Sigmoid colon (tissue), 6 donors: ENCODE measurements at regions not wholly inside any gene's neighbourhood (a gene's known extent, or its start where the extent isn't known, plus 50 kb on each side); places are given as distances from the start of the nearest gene placed in this dataset.
"Not testable (repeated sequence)": the region's sequence is repeated elsewhere in the genome, so short reads cannot be mapped to it uniquely, and the experiment has no call there.

Source experiments
- DNase-seq: peaks from one replicate; pipeline ENCODE4 v3.0.0-alpha.2; 2019
- H3K27ac ChIP-seq, 4 donors: fragments of 200-600 bp; sonication (generic); one replicate each; pipeline ENCODE4 v1.5.1; 2016 to 2019; ENCODE audit warnings: mild to moderate bottlenecking in 1 of 4
- H3K27me3 ChIP-seq, 3 donors: fragments of 200-600 bp; sonication (generic); one replicate each; pipeline ENCODE4 v1.5.1; 2019; ENCODE audit warnings: mild to moderate bottlenecking in 1 of 3
- H3K36me3 ChIP-seq, 4 donors: fragments of 200-600 bp; sonication (generic); one replicate each; pipeline ENCODE4 v1.5.1; 2016 to 2019
- H3K4me1 ChIP-seq, 4 donors: fragments of 200-600 bp; sonication (generic); one replicate each; pipeline ENCODE4 v1.5.1; 2017 to 2019
- H3K4me3 ChIP-seq, 4 donors: fragments of 200-600 bp; sonication (generic); one replicate each; pipeline ENCODE4 v1.5.1; 2017 to 2019; ENCODE audit warnings: mild to moderate bottlenecking in 2 of 4, moderate library complexity in 1 of 4
- H3K9me3 ChIP-seq, 4 donors: fragments of 200-600 bp in 3 of 4; sonication (generic) in 3 of 4; one replicate each; pipeline versions ENCODE4 v1.5.1 to v1.6.1; 2013 to 2019
- EP300 ChIP-seq, 4 donors: sonication (generic); formaldehyde crosslinking; IDR thresholded peaks; one replicate each; pipeline ENCODE4 v1.6.1; 2017; ENCODE audit warnings: antibody characterized with exemption in 4 of 4
- POLR2A ChIP-seq, 2 donors: fragments of 450-650 bp; IDR thresholded peaks; one replicate each; pipeline ENCODE4 v1.6.1; 2016; ENCODE audit warnings: antibody characterized with exemption in 2 of 2, mild to moderate bottlenecking in 2 of 2, moderate library complexity in 2 of 2
- POLR2AphosphoS5 ChIP-seq, 4 donors: sonication (generic); formaldehyde crosslinking; IDR thresholded peaks; one replicate each; pipeline ENCODE4 v1.6.1; 2017; ENCODE audit warnings: antibody characterized with exemption in 4 of 4
- WGBS, 2 donors: extraction: QIAGEN DNeasy Blood & Tissue Kit; methylation state at CpG; one replicate each; pipeline ENCODE4 v1.1.7; 2013; 5-methylcytosine and 5-hydroxymethylcytosine counted together
- intact Hi-C: fragments of 100-400 bp; cut with DNase I; formaldehyde crosslinking; loops from one replicate; pipeline ENCODE4 v1.15.1; 2023
- TF ChIP-seq, protein P1 (sequence below), 4 experiments: fragments of 450-650 bp in 3 of 4; fragments of 200-600 bp in 1 of 4; IDR thresholded peaks; one replicate each; pipeline ENCODE4 v1.5.1; 2016 to 2019; ENCODE audit warnings: antibody characterized with exemption in 4 of 4, mild to moderate bottlenecking in 3 of 4, moderate library complexity in 2 of 4
- donor health status: healthy with polysubstance abuse.
- donor health status: healthy.

DNA sequence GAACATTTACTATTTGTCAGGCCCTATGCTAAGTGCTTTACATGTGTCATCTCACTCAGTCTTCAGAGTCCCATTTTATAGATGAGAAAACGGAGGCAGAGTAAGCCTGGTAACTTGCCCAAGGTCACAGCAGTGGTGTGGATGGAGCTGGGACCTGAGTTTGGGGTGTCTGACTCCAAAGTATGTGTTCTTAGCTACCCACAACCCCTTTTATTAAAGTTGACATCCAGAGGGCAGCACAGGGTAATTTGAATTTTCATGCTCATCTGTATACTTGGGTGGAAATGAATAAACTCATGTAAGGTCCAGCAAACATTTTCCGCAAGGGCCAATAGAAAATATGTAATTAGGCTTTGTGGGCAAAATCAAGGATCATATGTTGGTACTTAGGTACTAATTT lies 93.4 kb upstream of the SLC25A48 start:
- no peaks in the 10 kb centered on the region for H3K27me3 ChIP-seq
- no peaks in the 10 kb centered on the region for H3K9me3 ChIP-seq
- no peaks in the 10 kb centered on the region for H3K36me3 ChIP-seq
- 82 to 94% methylated on average over 2 of the region's 2 CpGs for WGBS, 2 donors
- DNase-seq: no peak
- intact Hi-C loops: no loop called here
- peaks cover 0 to 33% (median 22%) of the 10 kb centered on the region in 4 donors for H3K4me1 ChIP-seq
- no peak for TF ChIP-seq POLR2A (IDR thresholded peaks at IDR 0.05)
- no peak for TF ChIP-seq POLR2AphosphoS5 (IDR thresholded peaks at IDR 0.05)
- no peak for TF ChIP-seq EP300 (IDR thresholded peaks at IDR 0.05)
- H3K4me3 ChIP-seq: no peak overlapping the region
- H3K27ac ChIP-seq: no peak overlapping the region

DNA sequence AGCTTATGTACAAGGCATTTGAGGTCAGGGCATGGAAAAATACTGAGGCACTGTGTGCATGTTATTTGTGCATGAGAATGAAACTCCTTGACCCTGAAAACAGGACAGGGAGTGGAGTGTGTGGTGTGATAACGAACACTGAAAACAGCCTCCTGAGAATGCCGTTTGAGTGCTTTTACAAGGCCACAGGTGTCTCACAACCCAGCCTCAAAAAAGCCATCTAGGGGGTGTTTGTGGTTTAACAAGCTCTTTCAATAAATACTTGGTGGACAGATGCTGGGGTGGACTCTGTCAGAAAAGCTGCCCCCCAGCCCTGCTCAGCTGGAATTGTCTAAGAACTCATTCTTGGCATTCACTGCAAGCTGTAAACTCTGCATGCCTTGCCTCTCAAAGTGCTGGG lies 94.0 kb upstream of the SLC25A48 start:
- intact Hi-C loops: no loop called here
- Histone ChIP-seq H3K36me3 (no peaks in the 10 kb centered on the region), H3K27ac (no peak overlapping the region), H3K9me3 (no peaks in the 10 kb centered on the region), H3K4me1 (peaks cover 0 to 33% (median 22%) of the 10 kb centered on the region in 4 donors), H3K27me3 (no peaks in the 10 kb centered on the region), H3K4me3 (no peak overlapping the region)
- DNase-seq: no peak
- no peak for TF ChIP-seq POLR2A (IDR thresholded peaks at IDR 0.05)
- no peak for TF ChIP-seq EP300 (IDR thresholded peaks at IDR 0.05)
- TF ChIP-seq, protein P1, sequence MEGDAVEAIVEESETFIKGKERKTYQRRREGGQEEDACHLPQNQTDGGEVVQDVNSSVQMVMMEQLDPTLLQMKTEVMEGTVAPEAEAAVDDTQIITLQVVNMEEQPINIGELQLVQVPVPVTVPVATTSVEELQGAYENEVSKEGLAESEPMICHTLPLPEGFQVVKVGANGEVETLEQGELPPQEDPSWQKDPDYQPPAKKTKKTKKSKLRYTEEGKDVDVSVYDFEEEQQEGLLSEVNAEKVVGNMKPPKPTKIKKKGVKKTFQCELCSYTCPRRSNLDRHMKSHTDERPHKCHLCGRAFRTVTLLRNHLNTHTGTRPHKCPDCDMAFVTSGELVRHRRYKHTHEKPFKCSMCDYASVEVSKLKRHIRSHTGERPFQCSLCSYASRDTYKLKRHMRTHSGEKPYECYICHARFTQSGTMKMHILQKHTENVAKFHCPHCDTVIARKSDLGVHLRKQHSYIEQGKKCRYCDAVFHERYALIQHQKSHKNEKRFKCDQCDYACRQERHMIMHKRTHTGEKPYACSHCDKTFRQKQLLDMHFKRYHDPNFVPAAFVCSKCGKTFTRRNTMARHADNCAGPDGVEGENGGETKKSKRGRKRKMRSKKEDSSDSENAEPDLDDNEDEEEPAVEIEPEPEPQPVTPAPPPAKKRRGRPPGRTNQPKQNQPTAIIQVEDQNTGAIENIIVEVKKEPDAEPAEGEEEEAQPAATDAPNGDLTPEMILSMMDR (IDR thresholded peaks at IDR 0.05): no peak
- no peak for TF ChIP-seq POLR2AphosphoS5 (IDR thresholded peaks at IDR 0.05)
- 17 to 49% methylated on average over 2 of the region's 2 CpGs for WGBS, 2 donors

DNA sequence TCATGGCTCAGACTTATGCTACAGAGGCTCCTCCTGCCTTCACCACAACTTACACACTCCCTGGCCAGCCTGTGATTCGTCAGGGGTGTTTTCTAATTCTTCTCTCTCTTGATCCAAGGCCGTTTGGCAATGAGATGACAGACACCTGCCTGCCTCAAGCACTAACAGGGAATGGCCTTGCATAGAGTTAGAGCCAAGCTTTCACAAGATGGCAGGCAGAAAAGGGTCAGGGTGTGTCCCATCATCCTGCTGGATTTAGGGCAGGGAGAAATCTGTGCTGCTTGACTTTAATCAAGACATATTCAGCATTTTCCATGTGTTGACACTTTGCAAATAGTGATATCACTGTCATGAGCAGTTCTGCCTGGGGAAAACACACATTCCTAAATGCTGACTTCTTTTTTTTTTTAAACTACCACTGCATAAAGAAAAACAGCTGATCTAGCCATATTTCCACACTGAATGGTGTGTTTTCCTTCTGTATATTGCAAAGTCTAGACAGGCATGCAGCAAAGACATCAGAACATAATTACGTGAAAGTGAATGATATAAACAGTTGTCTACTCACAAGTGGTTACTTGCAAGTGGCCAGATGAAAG lies 95.0 kb upstream of the SLC25A48 start:
- H3K27me3 ChIP-seq: no peaks in the 10 kb centered on the region
- intact Hi-C loops: no loop called here
- DNase-seq: no peak

DNA sequence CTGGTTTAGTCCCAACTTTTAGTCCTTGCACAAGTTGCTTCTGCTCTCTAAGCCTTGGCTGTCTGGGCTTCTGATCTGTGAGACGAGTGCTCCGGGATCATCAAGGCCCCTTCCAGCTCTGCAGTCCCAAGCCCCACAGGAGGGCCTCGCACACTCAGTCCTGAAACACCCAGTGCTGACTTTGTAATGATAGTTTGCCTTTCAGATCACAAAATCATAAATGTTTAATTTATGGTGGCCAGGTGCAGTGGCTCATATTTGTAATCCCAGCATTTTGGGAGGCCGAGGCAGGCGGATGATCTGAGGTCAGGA lies 95.9 kb upstream of the SLC25A48 start:
- H3K9me3 ChIP-seq: no peaks in the 10 kb centered on the region
- no peak overlapping the region for H3K4me3 ChIP-seq
- H3K36me3 ChIP-seq: no peaks in the 10 kb centered on the region
- no peak for DNase-seq
- TF ChIP-seq EP300 (IDR thresholded peaks at IDR 0.05) (no peak), POLR2AphosphoS5 (IDR thresholded peaks at IDR 0.05) (no peak), POLR2A (IDR thresholded peaks at IDR 0.05) (no peak)
- TF ChIP-seq, protein P1 (IDR thresholded peaks at IDR 0.05): no peak
- 88 to 89% methylated on average over 5 of the region's 5 CpGs for WGBS, 2 donors
- H3K4me1 ChIP-seq: peaks cover 0 to 24% (median 18%) of the 10 kb centered on the region in 4 donors
- no peaks in the 10 kb centered on the region for H3K27me3 ChIP-seq
- intact Hi-C loops: no loop called here
- no peak overlapping the region for H3K27ac ChIP-seq

More for the DNA sequence above, 95.0 kb upstream of the SLC25A48 start:
- Histone ChIP-seq H3K36me3 (no peaks in the 10 kb centered on the region), H3K4me1 (peaks cover 0 to 33% (median 22%) of the 10 kb centered on the region in 4 donors), H3K4me3 (no peak overlapping the region), H3K27ac (no peak overlapping the region), H3K9me3 (no peaks in the 10 kb centered on the region)
- 45 to 57% methylated on average over 3 of the region's 3 CpGs for WGBS, 2 donors
- no peak for TF ChIP-seq POLR2A (IDR thresholded peaks at IDR 0.05)
- TF ChIP-seq, protein P1 (IDR thresholded peaks at IDR 0.05): no peak
- no peak for TF ChIP-seq POLR2AphosphoS5 (IDR thresholded peaks at IDR 0.05)
- no peak for TF ChIP-seq EP300 (IDR thresholded peaks at IDR 0.05)

GRCh38 chr5:135737701-135738563 lies 96.5 kb upstream of the SLC25A48 start:
- DNase-seq: no peak
- Histone ChIP-seq H3K27ac (no peak overlapping the region), H3K9me3 (no peaks in the 10 kb centered on the region), H3K36me3 (no peaks in the 10 kb centered on the region), H3K27me3 (no peaks in the 10 kb centered on the region), H3K4me1 (peaks cover 0 to 19% (median 15%) of the 10 kb centered on the region in 4 donors), H3K4me3 (no peak overlapping the region)
- 88 to 90% methylated on average over 11 of the region's 11 CpGs for WGBS, 2 donors
- no peak for TF ChIP-seq POLR2AphosphoS5 (IDR thresholded peaks at IDR 0.05)
- TF ChIP-seq, protein P1 (IDR thresholded peaks at IDR 0.05): no peak
- TF ChIP-seq EP300 (IDR thresholded peaks at IDR 0.05): no peak
- no peak for TF ChIP-seq POLR2A (IDR thresholded peaks at IDR 0.05)
- intact Hi-C loops: no loop called here

DNA sequence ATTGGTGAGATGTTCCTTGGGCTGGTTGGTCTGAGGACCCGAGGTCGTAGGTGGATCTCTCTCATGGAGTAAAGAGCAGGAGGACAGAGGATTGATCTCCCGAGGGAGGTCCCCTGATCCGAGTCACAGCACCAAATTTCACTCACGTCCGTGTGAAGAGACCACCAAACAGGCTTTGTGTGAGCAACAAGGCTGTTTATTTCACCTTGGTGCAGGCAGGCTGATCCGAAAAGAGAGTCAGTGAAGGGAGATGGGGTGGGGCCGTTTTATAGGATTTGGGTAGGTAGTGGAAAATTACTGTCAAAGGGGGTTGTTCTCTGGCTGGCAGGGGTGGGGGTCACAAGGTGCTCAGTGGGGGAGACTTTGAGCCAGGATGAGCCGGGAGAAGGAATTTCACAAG lies 97.5 kb upstream of the SLC25A48 start:
- H3K9me3 ChIP-seq, H3K4me3 ChIP-seq, DNase-seq, H3K27me3 ChIP-seq, H3K36me3 ChIP-seq, H3K27ac ChIP-seq, intact Hi-C loops: not testable (repeated sequence)
- peaks cover 0 to 19% (median 15%) of the 10 kb centered on the region in 4 donors for H3K4me1 ChIP-seq
- WGBS, 2 donors: 70 to 78% methylated on average over 9 of the region's 9 CpGs
